ENCODE measurements at regions not wholly inside any gene's neighbourhood (a gene's known extent, or its start where the extent isn't known, plus 50 kb on each side); places are given as distances from the start of the nearest gene placed in this dataset.
"Not testable (repeated sequence)": the region's sequence is repeated elsewhere in the genome, so short reads cannot be mapped to it uniquely, and the experiment has no call there.

DNA sequence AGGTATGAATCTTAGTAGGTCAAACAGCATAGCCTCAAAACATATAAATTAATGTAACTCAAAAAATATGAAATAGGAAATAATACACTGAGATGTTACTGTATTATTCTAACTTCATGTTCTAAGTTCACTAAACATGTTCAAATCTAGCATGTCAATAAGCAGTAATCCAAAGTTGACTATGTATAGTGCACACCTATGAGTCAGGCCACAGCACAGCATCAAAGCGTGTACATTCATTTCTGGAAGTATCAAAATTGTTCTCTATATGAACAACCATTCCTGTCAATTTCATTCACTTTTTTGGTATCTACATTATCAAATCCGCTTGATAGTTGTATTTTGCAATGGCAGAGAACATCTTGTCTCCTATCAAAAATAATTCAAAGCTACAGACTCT is 418.9 kb upstream of the POM121L12 start:
- no peaks in the 10 kb centered on the region for H3K9me3 ChIP-seq (ENCODE audit: low read depth, low read length)
- DNase-seq (ENCODE audit: low read depth, low spot score): no peak
- H3K9ac ChIP-seq (ENCODE audit: insufficient read length): no peak overlapping the region
- TF ChIP-seq EZH2 (IDR thresholded peaks at IDR 0.05): no peak
- TF ChIP-seq FOXP2 (optimal IDR thresholded peaks at IDR 0.05; ENCODE audit: control extremely low read depth, extremely low read length, insufficient read depth): no peak
- no peak for TF ChIP-seq POLR2AphosphoS5 (IDR thresholded peaks at IDR 0.05; ENCODE audit: borderline replicate concordance, low read depth, low read length)
- H3K36me3 ChIP-seq (ENCODE audit: insufficient read depth, low read length): no peaks in the 10 kb centered on the region
- no peak overlapping the region for H3K4me3 ChIP-seq
- H3K27ac ChIP-seq: no peak overlapping the region

DNA sequence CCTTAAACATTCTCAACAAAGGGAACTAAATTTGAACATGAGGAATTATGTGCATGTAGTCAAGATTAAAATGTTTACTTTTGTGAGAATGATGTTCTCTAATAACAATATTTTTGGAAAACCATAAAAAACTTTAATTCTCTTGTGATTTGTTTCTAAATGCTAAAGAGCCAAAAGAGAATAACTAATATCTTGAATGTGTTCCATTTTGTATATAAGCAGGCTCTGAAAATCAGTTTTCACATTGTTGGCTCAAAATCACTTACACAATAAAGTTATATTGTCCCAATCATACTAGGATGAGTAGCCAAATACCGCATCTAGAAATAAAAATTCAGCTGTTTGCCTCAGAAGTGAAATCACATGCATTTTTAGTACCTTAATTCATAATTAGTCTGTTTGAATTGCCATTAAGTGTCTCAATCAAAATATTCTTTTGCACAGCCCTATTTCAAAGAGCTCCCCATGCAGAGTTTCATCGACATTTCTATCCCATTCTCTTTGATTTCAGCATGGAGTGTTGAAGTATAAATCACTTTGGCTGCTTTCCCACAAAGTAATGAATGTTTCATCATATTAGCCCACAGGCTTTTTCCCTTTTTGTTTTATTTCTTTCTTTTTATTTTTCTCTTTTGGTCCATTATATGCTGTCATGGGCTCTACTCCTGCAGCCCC is 420.3 kb upstream of the POM121L12 start:
- H3K4me3 ChIP-seq: no peak overlapping the region
- TF ChIP-seq FOXP2 (optimal IDR thresholded peaks at IDR 0.05; ENCODE audit: control extremely low read depth, extremely low read length, insufficient read depth) (no peak), POLR2AphosphoS5 (IDR thresholded peaks at IDR 0.05; ENCODE audit: borderline replicate concordance, low read depth, low read length) (no peak), EZH2 (IDR thresholded peaks at IDR 0.05) (no peak)

DNA sequence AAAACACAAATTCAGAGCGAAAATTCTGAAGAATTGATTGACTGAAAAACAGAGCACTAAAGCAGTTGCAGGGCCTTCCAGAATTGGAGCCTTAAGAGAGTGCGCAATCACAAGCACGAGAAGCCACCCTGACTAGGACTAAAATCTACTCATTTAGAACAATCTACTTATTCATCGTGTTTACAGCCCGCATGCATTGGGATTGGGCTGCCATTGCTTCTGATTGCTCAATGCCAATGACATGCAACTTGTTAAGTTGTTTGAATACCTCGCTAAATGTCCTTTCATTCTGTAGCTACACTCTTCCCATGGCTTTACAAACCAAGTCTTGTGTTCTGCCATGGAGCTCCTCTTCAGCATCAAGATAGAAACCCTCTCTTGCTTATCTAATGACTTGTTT is 425.9 kb upstream of the POM121L12 start:
- H3K9ac ChIP-seq (ENCODE audit: insufficient read length): no peak overlapping the region
- DNase-seq (ENCODE audit: low read depth, low spot score): no peak
- TF ChIP-seq POLR2AphosphoS5 (IDR thresholded peaks at IDR 0.05; ENCODE audit: borderline replicate concordance, low read depth, low read length): no peak
- no peak for TF ChIP-seq FOXP2 (optimal IDR thresholded peaks at IDR 0.05; ENCODE audit: control extremely low read depth, extremely low read length, insufficient read depth)
- no peak for TF ChIP-seq EZH2 (IDR thresholded peaks at IDR 0.05)
- H3K27ac ChIP-seq: no peak overlapping the region
- H3K9me3 ChIP-seq (ENCODE audit: low read depth, low read length): no peaks in the 10 kb centered on the region
- H3K4me3 ChIP-seq: no peak overlapping the region
- H3K36me3 ChIP-seq (ENCODE audit: insufficient read depth, low read length): no peaks in the 10 kb centered on the region

More for the DNA sequence above, 420.3 kb upstream of the POM121L12 start:
- DNase-seq (ENCODE audit: low read depth, low spot score): no peak
- Histone ChIP-seq H3K9me3 (ENCODE audit: low read depth, low read length) (no peaks in the 10 kb centered on the region), H3K27ac (no peak overlapping the region), H3K36me3 (ENCODE audit: insufficient read depth, low read length) (no peaks in the 10 kb centered on the region), H3K9ac (ENCODE audit: insufficient read length) (no peak overlapping the region)

DNA sequence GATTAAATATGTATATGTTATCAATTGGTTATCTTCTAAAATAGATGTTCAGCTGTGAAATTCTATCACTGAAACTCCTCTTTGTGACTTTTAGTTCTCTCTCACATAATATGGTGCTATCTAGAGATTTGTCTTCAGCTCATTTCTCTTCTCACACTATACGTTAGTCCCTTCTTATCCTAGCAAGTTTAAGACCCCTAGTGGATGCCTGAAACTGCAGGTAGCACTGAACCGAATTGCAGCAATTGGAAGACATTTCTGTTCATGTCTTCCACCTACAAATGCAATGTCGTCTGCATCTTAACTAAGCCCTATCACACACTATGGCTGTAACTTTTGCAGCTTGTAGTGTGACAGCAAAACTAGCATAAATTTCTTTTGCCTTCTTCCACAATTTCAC is 442.7 kb upstream of the POM121L12 start:
- no peak for DNase-seq (ENCODE audit: low read depth, low spot score)
- Histone ChIP-seq H3K27ac (no peak overlapping the region), H3K9me3 (ENCODE audit: low read depth, low read length) (no peaks in the 10 kb centered on the region), H3K4me3 (no peak overlapping the region), H3K9ac (ENCODE audit: insufficient read length) (no peak overlapping the region), H3K36me3 (ENCODE audit: insufficient read depth, low read length) (no peaks in the 10 kb centered on the region)
- TF ChIP-seq POLR2AphosphoS5 (IDR thresholded peaks at IDR 0.05; ENCODE audit: borderline replicate concordance, low read depth, low read length) (no peak), FOXP2 (optimal IDR thresholded peaks at IDR 0.05; ENCODE audit: control extremely low read depth, extremely low read length, insufficient read depth) (no peak), EZH2 (IDR thresholded peaks at IDR 0.05) (no peak)

DNA sequence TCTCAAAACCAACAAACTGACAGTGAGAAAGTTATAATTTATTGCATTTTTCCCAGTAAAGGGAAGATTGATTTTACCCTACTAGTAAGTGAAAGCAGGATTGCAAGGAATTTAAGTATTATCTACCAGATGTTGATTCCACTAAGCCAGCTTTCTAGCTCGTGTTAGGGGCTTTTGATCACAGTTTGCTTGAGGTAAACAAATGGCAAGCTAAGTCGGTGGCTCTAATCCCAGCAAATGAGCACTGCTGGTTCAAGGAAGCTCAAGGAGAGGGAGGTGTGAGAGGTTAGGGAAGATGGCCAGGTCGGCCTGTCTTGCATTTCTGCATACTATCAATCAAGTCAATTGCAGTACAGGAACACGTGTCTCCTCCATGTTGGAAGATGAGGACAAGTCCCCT is 448.7 kb upstream of the POM121L12 start:
- Histone ChIP-seq H3K36me3 (ENCODE audit: insufficient read depth, low read length) (no peaks in the 10 kb centered on the region), H3K9me3 (ENCODE audit: low read depth, low read length) (no peaks in the 10 kb centered on the region), H3K9ac (ENCODE audit: insufficient read length) (no peak overlapping the region), H3K4me3 (no peak overlapping the region), H3K27ac (no peak overlapping the region)
- no peak for DNase-seq (ENCODE audit: low read depth, low spot score)
- TF ChIP-seq EZH2 (IDR thresholded peaks at IDR 0.05): no peak
- TF ChIP-seq POLR2AphosphoS5 (IDR thresholded peaks at IDR 0.05; ENCODE audit: borderline replicate concordance, low read depth, low read length): no peak
- no peak for TF ChIP-seq FOXP2 (optimal IDR thresholded peaks at IDR 0.05; ENCODE audit: control extremely low read depth, extremely low read length, insufficient read depth)

DNA sequence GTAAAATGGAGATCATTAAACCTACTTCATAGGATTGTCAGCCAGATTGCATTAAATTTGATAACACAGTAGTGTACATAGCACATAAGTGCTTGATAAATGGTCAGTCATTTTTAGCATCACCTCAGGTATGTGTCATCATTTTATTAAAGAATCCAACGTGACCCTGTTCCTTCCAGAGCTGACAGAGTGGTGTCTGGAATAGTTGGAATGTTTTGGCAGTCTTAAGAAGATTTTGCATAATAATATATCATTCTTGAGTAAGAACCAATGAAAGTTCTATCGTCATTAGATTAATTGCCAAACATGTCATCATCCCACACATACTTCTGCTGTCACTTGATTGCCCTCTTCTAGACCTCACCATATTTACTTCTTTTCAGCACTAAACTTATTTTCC is 451.4 kb upstream of the POM121L12 start:
- no peak for DNase-seq (ENCODE audit: low read depth, low spot score)

DNA sequence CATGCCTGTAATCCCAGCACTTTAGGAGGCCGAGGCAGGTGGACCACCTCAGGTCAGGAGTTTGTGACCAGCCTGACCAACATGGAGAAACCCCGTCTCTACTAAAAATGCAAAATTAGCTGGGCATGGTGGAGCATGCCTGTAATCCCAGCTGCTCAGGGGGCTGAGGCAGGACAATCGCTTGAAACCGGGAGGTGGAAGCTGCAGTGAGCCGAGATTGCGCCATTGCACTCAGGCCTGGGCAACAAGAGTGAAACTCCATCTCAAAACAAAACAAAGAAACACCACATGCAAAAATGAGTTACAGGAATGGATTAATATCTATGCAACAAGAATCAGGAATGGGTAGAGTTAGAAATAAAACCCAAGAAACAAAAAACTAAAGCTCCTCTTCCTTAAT is 462.3 kb upstream of the POM121L12 start:
- H3K9me3 ChIP-seq (ENCODE audit: low read depth, low read length); H3K27ac ChIP-seq; DNase-seq (ENCODE audit: low read depth, low spot score); H3K36me3 ChIP-seq (ENCODE audit: insufficient read depth, low read length); H3K4me3 ChIP-seq; H3K9ac ChIP-seq (ENCODE audit: insufficient read length): not testable (repeated sequence)

More for the DNA sequence above, 451.4 kb upstream of the POM121L12 start:
- no peak overlapping the region for H3K4me3 ChIP-seq
- no peaks in the 10 kb centered on the region for H3K9me3 ChIP-seq (ENCODE audit: low read depth, low read length)
- H3K36me3 ChIP-seq (ENCODE audit: insufficient read depth, low read length): no peaks in the 10 kb centered on the region
- TF ChIP-seq POLR2AphosphoS5 (IDR thresholded peaks at IDR 0.05; ENCODE audit: borderline replicate concordance, low read depth, low read length) (no peak), FOXP2 (optimal IDR thresholded peaks at IDR 0.05; ENCODE audit: control extremely low read depth, extremely low read length, insufficient read depth) (no peak), EZH2 (IDR thresholded peaks at IDR 0.05) (no peak)
- H3K9ac ChIP-seq (ENCODE audit: insufficient read length): no peak overlapping the region
- H3K27ac ChIP-seq: no peak overlapping the region

DNA sequence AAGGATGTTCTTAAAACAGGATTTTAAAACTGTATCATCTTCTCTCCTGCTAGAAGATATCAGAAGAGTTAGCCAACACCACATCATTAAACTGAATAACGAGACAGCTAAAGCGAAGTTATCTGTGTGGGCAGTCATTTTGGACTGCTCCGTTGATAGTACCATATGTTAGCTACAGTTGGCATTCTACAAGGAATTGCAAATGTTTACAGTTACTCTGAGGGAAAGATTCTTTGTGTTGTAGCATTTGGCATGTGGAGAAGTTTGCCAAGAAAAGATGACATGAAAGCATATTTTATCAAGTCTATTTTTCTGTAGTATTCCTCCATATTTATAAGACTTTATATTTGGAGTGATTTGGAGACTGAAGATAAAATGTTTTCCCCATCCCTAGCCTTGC is 464.4 kb upstream of the POM121L12 start:
- TF ChIP-seq POLR2AphosphoS5 (IDR thresholded peaks at IDR 0.05; ENCODE audit: borderline replicate concordance, low read depth, low read length): no peak
- TF ChIP-seq EZH2 (IDR thresholded peaks at IDR 0.05): no peak
- no peak for TF ChIP-seq FOXP2 (optimal IDR thresholded peaks at IDR 0.05; ENCODE audit: control extremely low read depth, extremely low read length, insufficient read depth)
- H3K9ac ChIP-seq (ENCODE audit: insufficient read length): no peak overlapping the region
- no peak overlapping the region for H3K4me3 ChIP-seq
- no peaks in the 10 kb centered on the region for H3K36me3 ChIP-seq (ENCODE audit: insufficient read depth, low read length)
- no peak overlapping the region for H3K27ac ChIP-seq
- H3K9me3 ChIP-seq (ENCODE audit: low read depth, low read length): no peaks in the 10 kb centered on the region
- no peak for DNase-seq (ENCODE audit: low read depth, low spot score)

DNA sequence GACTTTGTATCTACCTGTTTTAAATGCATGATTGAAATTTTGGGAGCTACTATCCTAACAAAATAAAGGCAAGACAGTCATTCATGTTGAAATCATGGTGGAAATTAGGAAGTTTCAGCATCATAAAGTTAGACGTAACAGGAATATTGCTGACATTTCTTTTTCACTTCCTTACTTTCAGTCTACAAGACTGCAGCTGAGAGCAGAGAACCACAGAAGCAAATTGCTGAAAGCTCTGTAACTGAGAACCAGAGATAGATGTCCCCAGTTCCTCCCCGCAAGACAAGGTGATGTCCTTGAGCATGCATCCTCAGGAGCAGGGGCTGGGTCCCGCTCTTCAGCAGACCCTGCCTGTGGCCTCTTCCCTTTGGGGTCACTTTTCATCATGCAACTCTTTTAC is 466.3 kb upstream of the POM121L12 start:
- TF ChIP-seq FOXP2 (optimal IDR thresholded peaks at IDR 0.05; ENCODE audit: control extremely low read depth, extremely low read length, insufficient read depth) (no peak), POLR2AphosphoS5 (IDR thresholded peaks at IDR 0.05; ENCODE audit: borderline replicate concordance, low read depth, low read length) (no peak), EZH2 (IDR thresholded peaks at IDR 0.05) (no peak)
- Histone ChIP-seq H3K27ac (no peak overlapping the region), H3K9me3 (ENCODE audit: low read depth, low read length) (no peaks in the 10 kb centered on the region), H3K4me3 (no peak overlapping the region), H3K9ac (ENCODE audit: insufficient read length) (no peak overlapping the region), H3K36me3 (ENCODE audit: insufficient read depth, low read length) (no peaks in the 10 kb centered on the region)
- no peak for DNase-seq (ENCODE audit: low read depth, low spot score)
